HL-60 (cell line): ENCODE measurements at regions not wholly inside any gene's neighbourhood (a gene's known extent, or its start where the extent isn't known, plus 50 kb on each side); places are given as distances from the start of the nearest gene placed in this dataset.
"Not testable (repeated sequence)": the region's sequence is repeated elsewhere in the genome, so short reads cannot be mapped to it uniquely, and the experiment has no call there.

Experiments
- DNase-seq, 2 experiments: peaks; one replicate each; pipeline ENCODE4 v3.0.0-alpha.2; 2010 to 2020; ENCODE audit warnings: low read depth in 1 of 2, low spot score in 1 of 2
- H3K27ac ChIP-seq: fragments of 250-450 bp; sonication (Bioruptor Pico); replicated peaks from 2 replicates; pipeline ENCODE4 v1.5.1; 2020; ENCODE audit warnings: mild to moderate bottlenecking, moderate library complexity
- H3K27me3 ChIP-seq: fragments of 250-450 bp; sonication (Bioruptor Pico); 2 replicates; pipeline ENCODE4 v1.5.1; 2021; ENCODE audit warnings: mild to moderate bottlenecking, moderate library complexity; ENCODE audit not compliant: insufficient read depth, poor library complexity, severe bottlenecking
- H3K4me3 ChIP-seq: replicated peaks from 2 replicates; pipeline ENCODE4 v1.5.1; 2011; ENCODE audit warnings: mild to moderate bottlenecking, control low read depth, low read length; ENCODE audit not compliant: insufficient read depth
- GABPA ChIP-seq: IDR thresholded peaks from 2 replicates; pipeline ENCODE4 v1.6.1; 2012; ENCODE audit warnings: low read depth
- POLR2AphosphoS5 ChIP-seq: IDR thresholded peaks from 2 replicates; pipeline ENCODE4 v1.6.1; 2012; ENCODE audit warnings: low read depth
- REST ChIP-seq: IDR thresholded peaks from 2 replicates; pipeline ENCODE4 v1.6.1; 2012; ENCODE audit warnings: low read depth; ENCODE audit not compliant: insufficient replicate concordance
- SPI1 ChIP-seq: IDR thresholded peaks from 2 replicates; pipeline ENCODE4 v1.6.1; 2012; ENCODE audit warnings: low read depth, mild to moderate bottlenecking, borderline replicate concordance
- TF ChIP-seq, protein P1 (sequence below): IDR thresholded peaks from one replicate; pipeline ENCODE4 v1.5.1; 2011; ENCODE audit warnings: low read length, control low read depth, inconsistent platforms; ENCODE audit not compliant: insufficient read depth

DNA sequence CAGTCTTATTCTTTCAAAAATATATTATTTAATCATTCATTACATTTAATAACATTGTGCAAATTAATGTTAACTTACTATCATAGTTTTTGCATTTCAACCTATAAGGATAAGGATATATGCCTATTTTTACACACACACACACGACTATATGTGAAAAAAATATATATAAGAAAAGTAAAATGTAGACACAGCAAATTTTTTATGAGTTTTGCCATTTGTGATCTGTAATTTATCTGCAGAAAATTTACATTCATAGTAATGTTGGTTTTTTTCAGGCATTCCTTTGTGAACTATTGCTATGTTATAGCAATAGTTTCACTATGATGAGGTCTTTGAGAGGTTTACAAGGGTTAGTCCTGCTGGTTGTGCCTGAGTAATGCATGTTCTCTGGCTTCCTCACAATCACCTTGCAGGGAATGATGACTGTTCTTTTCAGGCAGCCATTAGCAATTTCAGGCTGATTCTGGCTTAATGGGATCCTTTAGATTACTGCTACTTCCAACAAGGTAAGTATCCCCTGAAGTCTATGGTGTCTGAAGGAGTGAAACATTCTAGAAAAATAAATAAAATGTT is 183.7 kb upstream of the CDK1 start:
- no peak overlapping the region for H3K4me3 ChIP-seq
- no peak for DNase-seq
- H3K27me3 ChIP-seq, result no peaks in the 10 kb centered on the region
- no peak overlapping the region for H3K27ac ChIP-seq
- no peak for TF ChIP-seq POLR2AphosphoS5

GRCh38 chr10:60591119-60591518 is 187.2 kb upstream of the CDK1 start:
- H3K27me3 ChIP-seq, result no peaks in the 10 kb centered on the region
- TF ChIP-seq, protein P1, sequence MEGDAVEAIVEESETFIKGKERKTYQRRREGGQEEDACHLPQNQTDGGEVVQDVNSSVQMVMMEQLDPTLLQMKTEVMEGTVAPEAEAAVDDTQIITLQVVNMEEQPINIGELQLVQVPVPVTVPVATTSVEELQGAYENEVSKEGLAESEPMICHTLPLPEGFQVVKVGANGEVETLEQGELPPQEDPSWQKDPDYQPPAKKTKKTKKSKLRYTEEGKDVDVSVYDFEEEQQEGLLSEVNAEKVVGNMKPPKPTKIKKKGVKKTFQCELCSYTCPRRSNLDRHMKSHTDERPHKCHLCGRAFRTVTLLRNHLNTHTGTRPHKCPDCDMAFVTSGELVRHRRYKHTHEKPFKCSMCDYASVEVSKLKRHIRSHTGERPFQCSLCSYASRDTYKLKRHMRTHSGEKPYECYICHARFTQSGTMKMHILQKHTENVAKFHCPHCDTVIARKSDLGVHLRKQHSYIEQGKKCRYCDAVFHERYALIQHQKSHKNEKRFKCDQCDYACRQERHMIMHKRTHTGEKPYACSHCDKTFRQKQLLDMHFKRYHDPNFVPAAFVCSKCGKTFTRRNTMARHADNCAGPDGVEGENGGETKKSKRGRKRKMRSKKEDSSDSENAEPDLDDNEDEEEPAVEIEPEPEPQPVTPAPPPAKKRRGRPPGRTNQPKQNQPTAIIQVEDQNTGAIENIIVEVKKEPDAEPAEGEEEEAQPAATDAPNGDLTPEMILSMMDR, result no peak
- H3K4me3 ChIP-seq, result no peak overlapping the region
- H3K27ac ChIP-seq, result no peak overlapping the region
- DNase-seq, result no peak

DNA sequence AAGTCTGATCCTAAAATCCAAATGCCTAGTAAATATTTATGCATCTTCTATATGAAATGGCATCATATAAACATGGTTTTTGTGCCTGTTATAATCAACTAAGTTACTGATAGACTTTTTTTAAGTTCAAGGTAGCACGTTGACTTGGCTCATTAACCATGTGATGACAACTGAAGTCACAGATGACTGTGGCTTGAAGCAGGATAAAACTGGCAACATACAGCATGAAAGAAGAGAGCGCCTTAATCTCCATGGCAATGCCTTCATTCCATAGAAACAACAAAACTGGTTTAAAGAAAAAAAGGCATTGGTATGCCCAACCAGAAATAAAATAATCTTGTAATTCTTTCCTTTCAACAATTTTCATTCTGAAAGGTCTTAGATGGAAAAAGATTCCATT is 188.9 kb upstream of the CDK1 start:
- no peak overlapping the region for H3K4me3 ChIP-seq
- H3K27me3 ChIP-seq, result no peaks in the 10 kb centered on the region
- H3K27ac ChIP-seq, result no peak overlapping the region
- TF ChIP-seq REST, result no peak
- no peak for TF ChIP-seq POLR2AphosphoS5
- TF ChIP-seq, protein P1, result no peak
- no peak for TF ChIP-seq GABPA
- TF ChIP-seq SPI1, result no peak
- no peak for DNase-seq

DNA sequence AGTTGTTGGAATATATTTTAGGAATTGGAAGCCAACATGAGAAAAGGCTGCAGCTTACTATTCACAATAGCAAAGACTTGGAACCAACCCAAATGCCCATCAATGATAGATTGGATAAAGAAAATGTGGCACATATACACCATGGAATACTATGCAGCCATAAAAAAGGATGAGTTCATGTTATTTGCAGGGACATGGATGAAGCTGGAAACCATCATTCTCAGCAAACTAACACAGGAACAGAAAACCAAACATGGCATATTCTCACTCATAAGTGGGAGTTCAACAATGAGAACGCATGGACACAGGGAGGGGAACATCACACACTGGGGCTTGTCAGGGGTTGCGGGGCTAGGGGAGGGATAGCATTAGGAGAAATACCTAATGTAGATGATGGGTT is 192.1 kb upstream of the ANK3 start:
- H3K4me3 ChIP-seq, DNase-seq, H3K27ac ChIP-seq, H3K27me3 ChIP-seq: not testable (repeated sequence)

DNA sequence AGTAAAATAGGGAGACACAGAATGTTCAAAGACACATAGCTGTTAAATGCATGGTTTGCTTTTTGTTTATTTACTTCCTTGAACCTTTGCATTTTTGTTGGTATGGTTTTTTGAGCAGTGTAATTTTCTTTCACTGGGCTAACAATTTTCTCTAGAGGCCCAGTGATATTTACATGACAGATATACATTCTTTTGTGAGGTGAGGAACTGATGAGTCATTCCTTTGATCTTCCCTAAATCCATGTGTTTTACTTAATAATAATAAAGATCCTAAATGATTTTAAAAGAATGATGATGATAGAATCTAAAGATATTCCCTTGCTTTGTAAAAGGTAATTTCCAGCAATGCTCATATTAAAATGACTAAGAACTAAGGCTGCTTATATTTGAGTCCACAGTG is 188.5 kb upstream of the ANK3 start:
- no peak for TF ChIP-seq POLR2AphosphoS5
- TF ChIP-seq GABPA, result no peak
- TF ChIP-seq, protein P1, result no peak
- TF ChIP-seq SPI1, result no peak
- no peak for TF ChIP-seq REST
- Histone ChIP-seq H3K4me3 (no peak overlapping the region), H3K27me3 (peaks cover 3% of the 10 kb centered on the region), H3K27ac (no peak overlapping the region)
- DNase-seq, result no peak
